WTC11 (cell line): ENCODE measurements at regions not wholly inside any gene's neighbourhood (a gene's known extent, or its start where the extent isn't known, plus 50 kb on each side); places are given as distances from the start of the nearest gene placed in this dataset.

Experiments
- ATAC-seq: fragments of 200-7000 bp; cut with Tn5 transposase; 2 replicates; pipeline ENCODE4 v1.10.0; 2021; ENCODE audit warnings: mild to moderate bottlenecking, moderate library complexity
- CTCF ChIA-PET: fragments of 300-600 bp; sonication (Branson Sonifier 250); formaldehyde crosslinking; loops from one replicate; lab custom pipeline; 2021; ENCODE audit warnings: antibody characterized with exemption; lab: Charles Lee
- POLR2A ChIA-PET: fragments of 350-600 bp; sonication (Branson Sonifier 250); formaldehyde crosslinking; loops from one replicate; lab custom pipeline; 2021; ENCODE audit warnings: antibody characterized with exemption; lab: Charles Lee
- DNase-seq: peaks from one replicate; pipeline ENCODE4 v3.0.0; 2021; ENCODE audit warnings: low spot score
- H3K27ac Mint-ChIP-seq: 2 replicates; pipeline ENCODE4 v1.8.0; 2021; ENCODE audit warnings: mixed read lengths
- H3K27me3 Mint-ChIP-seq: 2 replicates; pipeline ENCODE4 v1.8.0; 2021; ENCODE audit warnings: low read depth, mild to moderate bottlenecking, moderate library complexity, mixed read lengths
- H3K36me3 Mint-ChIP-seq: 2 replicates; pipeline ENCODE4 v1.8.0; 2021; ENCODE audit warnings: mixed read lengths
- H3K4me1 Mint-ChIP-seq: 2 replicates; pipeline ENCODE4 v1.8.0; 2022; ENCODE audit warnings: mixed read lengths
- H3K4me3 Mint-ChIP-seq: 2 replicates; pipeline ENCODE4 v1.8.0; 2021; ENCODE audit warnings: mild to moderate bottlenecking, moderate library complexity, mixed read lengths
- H3K9me3 Mint-ChIP-seq: 2 replicates; pipeline ENCODE4 v1.8.0; 2021; ENCODE audit warnings: mixed read lengths
- AFF4 ChIP-seq: sonication (generic); formaldehyde crosslinking; IDR thresholded peaks from 2 replicates; pipeline ENCODE4 v1.8.1; 2023; ENCODE audit warnings: mild to moderate bottlenecking, missing genetic modification reagents, borderline replicate concordance
- ATF2 ChIP-seq: sonication (generic); formaldehyde crosslinking; IDR thresholded peaks from 2 replicates; pipeline ENCODE4 v1.8.1; 2022; ENCODE audit warnings: low read depth, missing genetic modification reagents, borderline replicate concordance
- CTCF ChIP-seq: fragments of 200-600 bp; IDR thresholded peaks from 2 replicates; pipeline ENCODE4 v1.8.0; 2022; ENCODE audit warnings: antibody characterized with exemption
- E2F4 ChIP-seq: sonication (generic); formaldehyde crosslinking; IDR thresholded peaks from 2 replicates; pipeline ENCODE4 v1.8.1; 2022; ENCODE audit warnings: low read depth, mild to moderate bottlenecking, moderate library complexity, missing genetic modification reagents, borderline replicate concordance
- FOXK1 ChIP-seq: sonication (generic); formaldehyde crosslinking; IDR thresholded peaks from 2 replicates; pipeline ENCODE4 v1.8.0; 2022; ENCODE audit warnings: mild to moderate bottlenecking, moderate library complexity, missing genetic modification reagents
- HMGA2 ChIP-seq: fragments of 250-450 bp; sonication (Bioruptor Pico); IDR thresholded peaks from 2 replicates; pipeline ENCODE4 v1.4.0; 2021; ENCODE audit warnings: mild to moderate bottlenecking, moderate library complexity
- JAZF1 ChIP-seq: fragments of 250-450 bp; sonication (Bioruptor Pico); IDR thresholded peaks from 2 replicates; pipeline ENCODE4 v1.9.0; 2021; ENCODE audit warnings: moderate library complexity, mild to moderate bottlenecking, inconsistent platforms
- JUN ChIP-seq: sonication (generic); formaldehyde crosslinking; IDR thresholded peaks from 2 replicates; pipeline ENCODE4 v1.8.0; 2023; ENCODE audit warnings: mild to moderate bottlenecking, missing genetic modification reagents
- MLX ChIP-seq: sonication (generic); formaldehyde crosslinking; IDR thresholded peaks from 2 replicates; pipeline ENCODE4 v1.8.1; 2023; ENCODE audit warnings: mild to moderate bottlenecking, missing genetic modification reagents, moderate library complexity
- NFE2L1 ChIP-seq: sonication (generic); formaldehyde crosslinking; IDR thresholded peaks from 2 replicates; pipeline ENCODE4 v1.8.1; 2023; ENCODE audit warnings: missing genetic modification reagents
- NFYB ChIP-seq: sonication (generic); formaldehyde crosslinking; conservative IDR thresholded peaks from 2 replicates; pipeline ENCODE4 v1.8.0; 2022; ENCODE audit warnings: low read depth, missing genetic modification reagents
- SMAD4 ChIP-seq: sonication (generic); formaldehyde crosslinking; IDR thresholded peaks from 2 replicates; pipeline ENCODE4 v1.8.0; 2022; ENCODE audit warnings: mild to moderate bottlenecking, missing genetic modification reagents
- SP1 ChIP-seq: sonication (generic); formaldehyde crosslinking; conservative IDR thresholded peaks from 2 replicates; pipeline ENCODE4 v1.8.1; 2022; ENCODE audit warnings: missing genetic modification reagents
- TEAD4 ChIP-seq: sonication (generic); formaldehyde crosslinking; IDR thresholded peaks from 2 replicates; pipeline ENCODE4 v1.8.0; 2022; ENCODE audit warnings: mild to moderate bottlenecking, missing genetic modification reagents
- ZMAT4 ChIP-seq: fragments of 250-450 bp; sonication (Bioruptor Pico); IDR thresholded peaks from 2 replicates; pipeline ENCODE4 v1.9.0; 2021; ENCODE audit warnings: mild to moderate bottlenecking
- ZNF317 ChIP-seq: sonication (generic); formaldehyde crosslinking; IDR thresholded peaks from 2 replicates; pipeline ENCODE4 v1.8.1; 2023; ENCODE audit warnings: low read depth, mild to moderate bottlenecking, moderate library complexity, missing genetic modification reagents, borderline replicate concordance
- ZNF532 ChIP-seq: fragments of 250-450 bp; sonication (Bioruptor Pico); IDR thresholded peaks from 2 replicates; pipeline ENCODE4 v1.9.0; 2021; ENCODE audit warnings: mild to moderate bottlenecking, borderline replicate concordance

- Mint-ChIP-seq H3K4me3 (no peak overlapping the region), H3K9me3 (peaks cover 6% of the 10 kb centered on the region), H3K4me1 (peaks cover 37% of the 10 kb centered on the region), H3K27ac (no peak overlapping the region), H3K36me3 (peaks cover 3% of the 10 kb centered on the region), H3K27me3 (peaks cover 37% of the 10 kb centered on the region)
- CTCF ChIA-PET, result no interaction called here
- no peak for TF ChIP-seq MLX (CRISPR knock-in tag)
- no peak for TF ChIP-seq FOXK1
- no peak for TF ChIP-seq NFYB (CRISPR knock-in tag)
- no peak for TF ChIP-seq E2F4 (CRISPR knock-in tag)
- no peak for TF ChIP-seq AFF4 (CRISPR knock-in tag)
- TF ChIP-seq HMGA2 (CRISPR knock-in tag), result no peak
- TF ChIP-seq JAZF1 (CRISPR knock-in tag), result no peak
- no peak for TF ChIP-seq ZMAT4 (CRISPR knock-in tag)
- TF ChIP-seq ZNF317 (CRISPR knock-in tag), result no peak
- TF ChIP-seq JUN (CRISPR knock-in tag), result no peak
- no peak for TF ChIP-seq TEAD4
- POLR2A ChIA-PET, result no interaction called here
- DNase-seq, result no peak
- ATAC-seq, result no peak
Measured at GRCh38 chr11:28797536-28797935, 689.3 kb downstream of the METTL15 start.

- ChIA-PET CTCF (no interaction called here), POLR2A (no interaction called here)
- Mint-ChIP-seq H3K9me3 (peaks cover 34% of the 10 kb centered on the region), H3K27me3 (peaks cover 69% of the 10 kb centered on the region), H3K36me3 (peaks cover 32% of the 10 kb centered on the region), H3K4me1 (peaks cover 39% of the 10 kb centered on the region), H3K27ac (peak overlapping the region; percentile 91; the same call in 1 of the 2 replicates), H3K4me3 (no peak overlapping the region)
- no peak for TF ChIP-seq NFE2L1
- no peak for TF ChIP-seq SMAD4 (CRISPR knock-in tag)
- TF ChIP-seq CTCF, result no peak
- no peak for TF ChIP-seq ZNF532 (CRISPR knock-in tag)
- TF ChIP-seq SP1 (CRISPR knock-in tag), result no peak
- no peak for TF ChIP-seq ATF2 (CRISPR knock-in tag)
- ATAC-seq (no peak), DNase-seq (no peak)
Measured at GRCh38 chr11:28794405-28794804, 686.2 kb downstream of the METTL15 start.
